ENCODE measurements at regions not wholly inside any gene's neighbourhood (a gene's known extent, or its start where the extent isn't known, plus 50 kb on each side); places are given as distances from the start of the nearest gene placed in this dataset.
"Not testable (repeated sequence)": the region's sequence is repeated elsewhere in the genome, so short reads cannot be mapped to it uniquely, and the experiment has no call there.

GRCh38 chr2:106257830-106258229, 63.7 kb upstream of the UXS1 start:
- no peak for DNase-seq (ENCODE audit: low read depth in 2 of 2)

GRCh38 chr2:106257135-106257534, 63.0 kb upstream of the UXS1 start:
- DNase-seq (ENCODE audit: low read depth in 2 of 2) = no peak

DNA sequence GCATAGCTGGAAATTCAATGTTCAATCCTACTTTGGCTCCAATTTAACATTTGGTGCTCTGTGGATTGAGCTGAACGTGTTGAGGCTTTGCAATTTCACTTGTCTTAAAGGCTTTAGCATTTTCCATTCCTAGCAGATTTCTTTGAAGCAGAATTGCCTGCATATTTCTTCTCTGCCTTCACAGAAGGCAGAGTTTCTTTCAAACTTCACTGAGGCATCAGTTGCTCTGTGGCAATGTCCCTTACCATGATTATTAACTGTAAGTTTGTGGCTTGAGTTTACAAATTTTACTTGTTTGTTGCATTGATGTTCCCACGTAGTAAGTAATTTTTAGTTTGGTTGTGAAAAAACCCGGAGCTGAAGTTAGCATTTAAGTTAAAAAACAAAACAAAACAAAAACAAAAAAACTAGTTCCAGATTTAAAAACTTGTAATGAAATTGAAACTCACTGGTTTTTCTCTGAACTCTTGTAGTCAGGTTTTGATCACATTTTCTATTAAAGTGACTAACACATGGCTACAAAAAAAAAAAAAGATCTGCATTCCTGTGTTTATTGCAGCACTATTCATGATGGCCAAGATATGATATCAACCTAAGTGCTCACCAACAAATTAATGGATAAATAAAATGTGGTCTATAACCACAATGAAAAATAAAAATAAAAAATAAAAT, 55.2 kb upstream of the UXS1 start:
- not testable (repeated sequence) for DNase-seq (ENCODE audit: low read depth in 2 of 2)

DNA sequence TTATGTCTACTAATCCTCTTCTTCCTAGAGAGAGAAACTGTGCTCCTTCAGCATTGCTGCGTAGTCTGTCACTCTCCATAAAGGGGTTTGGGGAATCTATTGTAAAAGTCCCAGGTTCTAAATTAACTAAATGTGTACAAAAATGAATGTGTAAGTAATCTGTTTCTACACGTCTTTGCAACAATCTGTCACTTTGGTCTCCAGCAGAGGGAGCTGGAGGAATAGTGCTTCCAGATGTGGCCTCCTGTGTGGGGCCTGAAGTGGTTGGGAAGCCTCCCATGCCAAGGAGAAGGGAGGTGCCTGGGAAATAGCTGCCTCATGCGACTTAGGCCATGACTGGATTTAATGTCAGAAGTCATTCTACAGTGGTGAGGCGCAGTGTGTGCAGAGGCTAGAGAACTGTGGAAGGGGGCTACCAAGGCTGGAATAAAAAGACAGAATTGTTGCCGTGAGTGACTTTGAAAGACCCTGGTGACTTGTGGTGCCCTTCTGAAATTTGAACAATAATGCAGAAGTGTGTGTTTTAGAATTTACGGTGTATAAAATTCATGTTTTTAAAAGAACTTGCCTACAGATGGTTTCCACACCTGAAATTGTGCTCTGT, 54.5 kb upstream of the UXS1 start:
- DNase-seq (ENCODE audit: low read depth in 2 of 2) = not testable (repeated sequence)
